Adrenal gland (tissue), 5 donors: ENCODE measurements at regions not wholly inside any gene's neighbourhood (a gene's known extent, or its start where the extent isn't known, plus 50 kb on each side); places are given as distances from the start of the nearest gene placed in this dataset.

Experiments used
- CTCF ChIP-seq, 6 experiments: fragments of 450-650 bp in 4 of 6; fragments of 200-600 bp in 2 of 6; sonication (generic) in 1 of 6; IDR thresholded peaks; 1 replicate in 5 of 6; 2 replicates in 1 of 6; pipeline versions ENCODE4 v1.5.1 to v1.8.0; 2016 to 2021; ENCODE audit warnings: antibody characterized with exemption in 6 of 6, mild to moderate bottlenecking in 2 of 6, moderate library complexity in 1 of 6
- POLR2A ChIP-seq, 2 donors: fragments of 450-650 bp; IDR thresholded peaks; one replicate each; pipeline ENCODE4 v1.6.1; 2017; ENCODE audit warnings: antibody characterized with exemption in 2 of 2, mild to moderate bottlenecking in 2 of 2, moderate library complexity in 1 of 2
- donor health status: DM: no; HTN: no; CAD: no.

GRCh38 chr4:135434936-135435335 lies 1233.3 kb upstream of the PABPC4L start:
- no peak for TF ChIP-seq CTCF (IDR thresholded peaks at IDR 0.05)
- TF ChIP-seq POLR2A (IDR thresholded peaks at IDR 0.05), result no peak
